ENCODE measurements at regions not wholly inside any gene's neighbourhood (a gene's known extent, or its start where the extent isn't known, plus 50 kb on each side); places are given as distances from the start of the nearest gene placed in this dataset.
A peak's percentile ranks its signal among the peaks of the same experiment; 100 is the strongest.

GRCh38 chr3:104547031-104547430, 819.7 kb upstream of the ALCAM start:
- DNase-seq = no peak

GRCh38 chr3:104548401-104548800, 818.3 kb upstream of the ALCAM start:
- no peak for DNase-seq

- DNase-seq = no peak
Observed at GRCh38 chr3:104549099-104549714, 817.5 kb upstream of the ALCAM start.

- no peak for DNase-seq
Observed at GRCh38 chr3:104553121-104553520, 813.6 kb upstream of the ALCAM start.

GRCh38 chr3:104554425-104554824, 812.3 kb upstream of the ALCAM start:
- DNase-seq = no peak

GRCh38 chr3:104555728-104556127, 811.0 kb upstream of the ALCAM start:
- no peak for DNase-seq

- DNase-seq = no peak
Observed at GRCh38 chr3:104556372-104557078, 810.2 kb upstream of the ALCAM start.

GRCh38 chr3:104561324-104561723, 805.4 kb upstream of the ALCAM start:
- DNase-seq = no peak

GRCh38 chr3:104564045-104564643, 802.6 kb upstream of the ALCAM start:
- DNase-seq = peak in 19 of 51 donors; percentile 0 to 51 (median 10)

- no peak for DNase-seq
Observed at GRCh38 chr3:104566054-104566453, 800.7 kb upstream of the ALCAM start.

GRCh38 chr3:104575634-104576033, 791.1 kb upstream of the ALCAM start:
- DNase-seq = no peak

GRCh38 chr3:104578558-104578957, 788.2 kb upstream of the ALCAM start:
- no peak for DNase-seq

- no peak for DNase-seq
Observed at GRCh38 chr3:104582092-104582491, 784.6 kb upstream of the ALCAM start.

GRCh38 chr3:104584682-104585081, 782.0 kb upstream of the ALCAM start:
- DNase-seq = no peak

GRCh38 chr3:104586344-104586743, 780.4 kb upstream of the ALCAM start:
- no peak for DNase-seq

- no peak for DNase-seq
Observed at GRCh38 chr3:104588442-104588841, 778.3 kb upstream of the ALCAM start.

GRCh38 chr3:104591776-104592175, 774.9 kb upstream of the ALCAM start:
- no peak for DNase-seq

- no peak for DNase-seq
Observed at GRCh38 chr3:104594491-104594890, 772.2 kb upstream of the ALCAM start.

- no peak for DNase-seq
Observed at GRCh38 chr3:104596054-104596453, 770.7 kb upstream of the ALCAM start.

- peak in 5 of 51 donors; percentile 0 to 16 (median 3) for DNase-seq
Observed at GRCh38 chr3:104596551-104596950, 770.2 kb upstream of the ALCAM start.

GRCh38 chr3:104598848-104599511, 767.7 kb upstream of the ALCAM start:
- no peak for DNase-seq

GRCh38 chr3:104604326-104605010, 762.2 kb upstream of the ALCAM start:
- no peak for DNase-seq
